GM12878 (cell line): ENCODE measurements at regions not wholly inside any gene's neighbourhood (a gene's known extent, or its start where the extent isn't known, plus 50 kb on each side); places are given as distances from the start of the nearest gene placed in this dataset.

ENCODE experiments used
- ATAC-seq: fragments of 200-7000 bp; cut with Tn5 transposase; 3 replicates; pipeline ENCODE4 v1.9.1; 2020; ENCODE audit warnings: mild to moderate bottlenecking, moderate library complexity
- BruUV-seq: library from RNA; stranded (reverse); fragments of 400-500 nt; replicated peaks from 2 replicates; lab custom pipeline; 2021; lab: Mats Ljungman, UMichigan
- CTCF ChIA-PET: fragments of 300-600 bp; sonication (Branson Sonifier 250); formaldehyde crosslinking; extraction: SDS; loops from one replicate; lab custom pipeline; 2021; ENCODE audit warnings: inconsistent platforms; lab: Yijun Ruan, JAX
- POLR2A ChIA-PET: fragments of 350-600 bp; formaldehyde crosslinking; extraction: SDS; loops from one replicate; lab custom pipeline; 2021; ENCODE audit warnings: inconsistent platforms; lab: Charles Lee
- RAD21 ChIA-PET: fragments of 300-600 bp; sonication (Branson Sonifier 250); formaldehyde crosslinking; loops from one replicate; lab custom pipeline; 2023; ENCODE audit warnings: antibody characterized with exemption; ENCODE audit not compliant: unreplicated experiment; lab: Charles Lee
- SMC1A ChIA-PET: fragments of 300-600 bp; sonication (Branson Sonifier 250); formaldehyde crosslinking; loops from one replicate; lab custom pipeline; 2023; ENCODE audit not compliant: unreplicated experiment, uncharacterized antibody; lab: Charles Lee
- DNase-seq: peaks from one replicate; pipeline ENCODE4 v3.0.0-alpha.2; 2011; ENCODE audit warnings: low read depth, low spot score
- FAIRE-seq: peaks from 3 replicates; lab custom pipeline; 2011; peaks lifted over from hg19 to GRCh38; lab: Jason Lieb, UNC
- H2AFZ ChIP-seq: 2 replicates; pipeline ENCODE4 v1.6.0; 2011; ENCODE audit warnings: low read depth, low read length, control low read depth; ENCODE audit not compliant: control insufficient read depth
- H3K27ac ChIP-seq: 2 replicates; pipeline ENCODE4 v1.5.1; 2011; ENCODE audit warnings: control low read depth; ENCODE audit not compliant: control insufficient read depth, insufficient read depth
- H3K27me3 ChIP-seq, 2 experiments: replicated peaks in 1 of 2; 2 replicates each; pipeline versions ENCODE4 v1.6.0 to v1.6.1; 2011; ENCODE audit warnings: low read length in 1 of 2; ENCODE audit not compliant: control insufficient read depth in 2 of 2, insufficient read depth in 2 of 2
- H3K36me3 ChIP-seq, 2 experiments: 2 replicates each; pipeline ENCODE4 v1.5.1; 2011; ENCODE audit warnings: low read length in 1 of 2; ENCODE audit not compliant: control insufficient read depth in 2 of 2, insufficient read depth in 2 of 2
- H3K4me1 ChIP-seq: 2 replicates; pipeline ENCODE4 v1.6.1; 2011; ENCODE audit warnings: mild to moderate bottlenecking, low read length, moderate library complexity, mixed read lengths; ENCODE audit not compliant: control insufficient read depth, insufficient read depth
- H3K4me2 ChIP-seq: 2 replicates; pipeline ENCODE4 v1.6.0; 2011; ENCODE audit warnings: control low read depth; ENCODE audit not compliant: control insufficient read depth, insufficient read depth
- H3K4me3 ChIP-seq: fragments of 200-600 bp; sonication (generic); 2 replicates; pipeline ENCODE4 v1.5.1; 2016
- H3K79me2 ChIP-seq: 2 replicates; pipeline ENCODE4 v1.6.0; 2011; ENCODE audit warnings: low read length; ENCODE audit not compliant: control insufficient read depth, insufficient read depth
- H3K9ac ChIP-seq: 2 replicates; pipeline ENCODE4 v1.8.0; 2011; ENCODE audit warnings: low read length, control low read depth, mixed read lengths; ENCODE audit not compliant: control insufficient read depth, insufficient read depth
- H3K9me3 ChIP-seq: replicated peaks from 3 replicates; pipeline ENCODE4 v1.5.1; 2011; ENCODE audit warnings: mild to moderate bottlenecking, low read length; ENCODE audit not compliant: control insufficient read depth, insufficient read depth
- H4K20me1 ChIP-seq: 2 replicates; pipeline ENCODE4 v1.6.0; 2011; ENCODE audit not compliant: control insufficient read depth, insufficient read depth
- ASH2L ChIP-seq: fragments of 300-600, 200-600 bp; sonication (generic); IDR thresholded peaks from 2 replicates; pipeline ENCODE4 v1.6.1; 2017; ENCODE audit warnings: low read depth, mild to moderate bottlenecking, borderline replicate concordance
- BCL11A ChIP-seq: IDR thresholded peaks from 2 replicates; pipeline ENCODE4 v1.6.1; 2011; ENCODE audit warnings: low read depth, low read length
- CUX1 ChIP-seq: IDR thresholded peaks from 2 replicates; pipeline ENCODE4 v1.6.1; 2012; ENCODE audit warnings: improper control_type of control experiment, low read depth, low read length; ENCODE audit not compliant: insufficient replicate concordance
- FOS ChIP-seq: IDR thresholded peaks from 3 replicates; pipeline ENCODE4 v1.6.1; 2011; ENCODE audit warnings: borderline replicate concordance; ENCODE audit not compliant: insufficient read length; ENCODE audit errors: extremely low read depth
- LARP7 ChIP-seq: fragments of 450-650 bp; IDR thresholded peaks from 2 replicates; pipeline ENCODE4 v1.6.1; 2017; ENCODE audit warnings: mild to moderate bottlenecking
- MEF2A ChIP-seq: IDR thresholded peaks from 2 replicates; pipeline ENCODE4 v1.6.1; 2011; ENCODE audit warnings: low read depth, mild to moderate bottlenecking, low read length, moderate library complexity; ENCODE audit not compliant: insufficient read depth
- NFXL1 ChIP-seq: fragments of 450-650 bp; IDR thresholded peaks from 2 replicates; pipeline ENCODE4 v1.6.1; 2017; ENCODE audit warnings: antibody characterized with exemption, mild to moderate bottlenecking, borderline replicate concordance
- NR2C1 ChIP-seq: fragments of 450-650 bp; IDR thresholded peaks from 2 replicates; pipeline ENCODE4 v1.6.1; 2017; ENCODE audit warnings: antibody characterized with exemption, mild to moderate bottlenecking, moderate library complexity
- SIN3A ChIP-seq: IDR thresholded peaks from 2 replicates; pipeline ENCODE4 v1.6.1; 2012; ENCODE audit warnings: low read depth, low read length, improper control_type of control experiment
- SMC3 ChIP-seq: IDR thresholded peaks from 2 replicates; pipeline ENCODE4 v1.6.1; 2011; ENCODE audit warnings: low read length, improper control_type of control experiment, borderline replicate concordance
- STAT1 ChIP-seq: fragments of 450-650 bp; conservative IDR thresholded peaks from 2 replicates; pipeline ENCODE4 v1.6.1; 2014; ENCODE audit warnings: antibody characterized with exemption, mild to moderate bottlenecking
- ZBTB4 ChIP-seq: fragments of 450-650 bp; formaldehyde crosslinking; IDR thresholded peaks from 2 replicates; pipeline ENCODE4 v1.4.0; 2022; ENCODE audit warnings: mild to moderate bottlenecking, moderate library complexity
- ZNF384 ChIP-seq: IDR thresholded peaks from 2 replicates; pipeline ENCODE4 v1.6.1; 2012; ENCODE audit warnings: low read depth, mild to moderate bottlenecking, low read length, improper control_type of control experiment, borderline replicate concordance
- ZZZ3 ChIP-seq: IDR thresholded peaks from 2 replicates; pipeline ENCODE4 v1.6.1; 2011; ENCODE audit warnings: low read depth; ENCODE audit not compliant: control insufficient read depth, insufficient read length
- WGBS: methylation state at CpG from one replicate; pipeline ENCODE4 v1.1.6; 2016; ENCODE audit warnings: low lambda C conversion rate; ENCODE audit not compliant: insufficient replicate concordance, insufficient coverage; ENCODE audit errors: missing lambda C conversion rate; 5-methylcytosine and 5-hydroxymethylcytosine counted together
- in situ Hi-C: fragments of 300-500 bp; cut with MboI; formaldehyde crosslinking; loops from 9 replicates; pipeline ENCODE4 v1.14.3; 2018; ENCODE audit warnings: mixed read lengths
- intact Hi-C: fragments of 100-400 bp; cut with micrococcal nuclease; formaldehyde crosslinking; loops from one replicate; pipeline ENCODE4 v1.14.2; 2022; ENCODE audit not compliant: unreplicated experiment

DNA sequence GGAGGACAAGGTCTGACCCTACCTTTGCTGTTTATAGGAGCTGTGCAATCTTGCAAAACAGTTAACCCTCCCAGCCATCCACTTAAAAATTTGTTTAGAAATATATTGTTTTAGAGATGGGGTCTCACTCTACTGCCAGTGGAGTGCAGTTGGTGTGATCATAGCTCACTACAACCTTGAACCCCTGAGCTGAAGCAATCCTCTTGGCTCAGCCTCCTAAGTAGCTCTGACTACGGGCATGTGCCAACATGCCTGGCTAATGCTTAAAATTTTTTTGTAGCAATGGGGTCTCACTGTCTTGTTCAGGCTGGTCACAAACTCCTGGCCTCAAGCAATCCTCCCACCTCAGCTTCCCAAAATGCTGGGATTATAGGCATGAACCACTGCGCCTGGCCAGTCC lies 120.2 kb upstream of the PJA2 start (continued):
- TF ChIP-seq ZBTB4 (CRISPR knock-in tag) (no peak), FOS (no peak)

GRCh38 chr5:109529520-109529919 lies 119.7 kb upstream of the PJA2 start:
- CTCF ChIA-PET, result no interaction called here
- TF ChIP-seq LARP7 (no peak), BCL11A (no peak), MEF2A (no peak), ZZZ3 (no peak), ASH2L (no peak), STAT1 (no peak), ZNF384 (no peak), SMC3 (no peak), SIN3A (no peak), NR2C1 (no peak), CUX1 (no peak), NFXL1 (no peak)

More at GRCh38 chr5:109529520-109529919, 119.7 kb upstream of the PJA2 start:
- FAIRE-seq (no peak), ATAC-seq (no peak), DNase-seq (no peak)
- H3K79me2 ChIP-seq, result no peaks in the 10 kb centered on the region
- 46% methylated on average over 2 of the region's 2 CpGs for WGBS
- no peak overlapping the region for H3K4me3 ChIP-seq
- no peaks in the 10 kb centered on the region for H3K4me1 ChIP-seq
- no peak overlapping the region for H3K27ac ChIP-seq
- ChIA-PET POLR2A (interaction anchor here (0.5 kb wide), 1 partner anchor 297 kb away, joined by 3 read pairs; no protein-coding TSS in a partner anchor), RAD21 (no interaction called here), SMC1A (interaction anchor here (1.0 to 1.2 kb wide), 2 partner anchors 10 to 248 kb away, joined by 3 to 4 read pairs; no protein-coding TSS in a partner anchor)
- no peaks in the 10 kb centered on the region for H3K9me3 ChIP-seq
- H3K27me3 ChIP-seq, result no peaks in the 10 kb centered on the region
- H3K9ac ChIP-seq, result no peak overlapping the region
- H3K4me2 ChIP-seq, result no peak overlapping the region
- no TSS peak for BruUV-seq
- in situ Hi-C loops (no loop called here), intact Hi-C loops (no loop called here)
- no peak overlapping the region; the same call in 1 of the 2 replicates for H2AFZ ChIP-seq
- H4K20me1 ChIP-seq, result no peaks in the 10 kb centered on the region
- H3K36me3 ChIP-seq, result no peaks in the 10 kb centered on the region
